ENCODE measurements at regions not wholly inside any gene's neighbourhood (a gene's known extent, or its start where the extent isn't known, plus 50 kb on each side); places are given as distances from the start of the nearest gene placed in this dataset.

GRCh38 chr2:8392098-8392866 lies 289.6 kb upstream of the ID2 start (continued):
- TF ChIP-seq PRDM10 (IDR thresholded peaks at IDR 0.05; ENCODE audit: partially characterized antibody) (no peak), TBL1XR1 (IDR thresholded peaks at IDR 0.05; ENCODE audit: low read length in 2 of 2) (no peak), TCF3 (CRISPR knock-in tag; IDR thresholded peaks at IDR 0.05) (no peak), JUND (IDR thresholded peaks at IDR 0.05; ENCODE audit: borderline replicate concordance, low read depth, low read length) (no peak), JUND (tag; IDR thresholded peaks at IDR 0.05; ENCODE audit: borderline replicate concordance, low read depth, low read length) (no peak), PHF21A (IDR thresholded peaks at IDR 0.05; ENCODE audit: borderline replicate concordance, low read depth) (no peak), KDM2B (CRISPR knock-in tag; IDR thresholded peaks at IDR 0.05) (no peak)
- TF ChIP-seq, protein P1, sequence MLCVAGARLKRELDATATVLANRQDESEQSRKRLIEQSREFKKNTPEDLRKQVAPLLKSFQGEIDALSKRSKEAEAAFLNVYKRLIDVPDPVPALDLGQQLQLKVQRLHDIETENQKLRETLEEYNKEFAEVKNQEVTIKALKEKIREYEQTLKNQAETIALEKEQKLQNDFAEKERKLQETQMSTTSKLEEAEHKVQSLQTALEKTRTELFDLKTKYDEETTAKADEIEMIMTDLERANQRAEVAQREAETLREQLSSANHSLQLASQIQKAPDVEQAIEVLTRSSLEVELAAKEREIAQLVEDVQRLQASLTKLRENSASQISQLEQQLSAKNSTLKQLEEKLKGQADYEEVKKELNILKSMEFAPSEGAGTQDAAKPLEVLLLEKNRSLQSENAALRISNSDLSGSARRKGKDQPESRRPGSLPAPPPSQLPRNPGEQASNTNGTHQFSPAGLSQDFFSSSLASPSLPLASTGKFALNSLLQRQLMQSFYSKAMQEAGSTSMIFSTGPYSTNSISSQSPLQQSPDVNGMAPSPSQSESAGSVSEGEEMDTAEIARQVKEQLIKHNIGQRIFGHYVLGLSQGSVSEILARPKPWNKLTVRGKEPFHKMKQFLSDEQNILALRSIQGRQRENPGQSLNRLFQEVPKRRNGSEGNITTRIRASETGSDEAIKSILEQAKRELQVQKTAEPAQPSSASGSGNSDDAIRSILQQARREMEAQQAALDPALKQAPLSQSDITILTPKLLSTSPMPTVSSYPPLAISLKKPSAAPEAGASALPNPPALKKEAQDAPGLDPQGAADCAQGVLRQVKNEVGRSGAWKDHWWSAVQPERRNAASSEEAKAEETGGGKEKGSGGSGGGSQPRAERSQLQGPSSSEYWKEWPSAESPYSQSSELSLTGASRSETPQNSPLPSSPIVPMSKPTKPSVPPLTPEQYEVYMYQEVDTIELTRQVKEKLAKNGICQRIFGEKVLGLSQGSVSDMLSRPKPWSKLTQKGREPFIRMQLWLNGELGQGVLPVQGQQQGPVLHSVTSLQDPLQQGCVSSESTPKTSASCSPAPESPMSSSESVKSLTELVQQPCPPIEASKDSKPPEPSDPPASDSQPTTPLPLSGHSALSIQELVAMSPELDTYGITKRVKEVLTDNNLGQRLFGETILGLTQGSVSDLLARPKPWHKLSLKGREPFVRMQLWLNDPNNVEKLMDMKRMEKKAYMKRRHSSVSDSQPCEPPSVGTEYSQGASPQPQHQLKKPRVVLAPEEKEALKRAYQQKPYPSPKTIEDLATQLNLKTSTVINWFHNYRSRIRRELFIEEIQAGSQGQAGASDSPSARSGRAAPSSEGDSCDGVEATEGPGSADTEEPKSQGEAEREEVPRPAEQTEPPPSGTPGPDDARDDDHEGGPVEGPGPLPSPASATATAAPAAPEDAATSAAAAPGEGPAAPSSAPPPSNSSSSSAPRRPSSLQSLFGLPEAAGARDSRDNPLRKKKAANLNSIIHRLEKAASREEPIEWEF (CRISPR knock-in tag; IDR thresholded peaks at IDR 0.05), result no peak
- TF ChIP-seq, protein P2, sequence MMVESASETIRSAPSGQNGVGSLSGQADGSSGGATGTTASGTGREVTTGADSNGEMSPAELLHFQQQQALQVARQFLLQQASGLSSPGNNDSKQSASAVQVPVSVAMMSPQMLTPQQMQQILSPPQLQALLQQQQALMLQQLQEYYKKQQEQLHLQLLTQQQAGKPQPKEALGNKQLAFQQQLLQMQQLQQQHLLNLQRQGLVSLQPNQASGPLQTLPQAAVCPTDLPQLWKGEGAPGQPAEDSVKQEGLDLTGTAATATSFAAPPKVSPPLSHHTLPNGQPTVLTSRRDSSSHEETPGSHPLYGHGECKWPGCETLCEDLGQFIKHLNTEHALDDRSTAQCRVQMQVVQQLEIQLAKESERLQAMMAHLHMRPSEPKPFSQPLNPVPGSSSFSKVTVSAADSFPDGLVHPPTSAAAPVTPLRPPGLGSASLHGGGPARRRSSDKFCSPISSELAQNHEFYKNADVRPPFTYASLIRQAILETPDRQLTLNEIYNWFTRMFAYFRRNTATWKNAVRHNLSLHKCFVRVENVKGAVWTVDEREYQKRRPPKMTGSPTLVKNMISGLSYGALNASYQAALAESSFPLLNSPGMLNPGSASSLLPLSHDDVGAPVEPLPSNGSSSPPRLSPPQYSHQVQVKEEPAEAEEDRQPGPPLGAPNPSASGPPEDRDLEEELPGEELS (CRISPR knock-in tag; IDR thresholded peaks at IDR 0.05; ENCODE audit: borderline replicate concordance), result no peak

Data from K562 (cell line).